ENCODE measurements at regions not wholly inside any gene's neighbourhood (a gene's known extent, or its start where the extent isn't known, plus 50 kb on each side); places are given as distances from the start of the nearest gene placed in this dataset.

- no peak for TF ChIP-seq ZNF274 (IDR thresholded peaks at IDR 0.05; ENCODE audit: low read depth, low read length)
- H3K4me3 ChIP-seq (ENCODE audit: low read length) = no peak overlapping the region
Observed at GRCh38 chr9:29826421-29826820, 2253.1 kb upstream of the C9orf72 start.

- no peak overlapping the region for H3K4me3 ChIP-seq (ENCODE audit: low read length)
- TF ChIP-seq ZNF274 (IDR thresholded peaks at IDR 0.05; ENCODE audit: low read depth, low read length) = no peak
Observed at GRCh38 chr9:29830821-29831220, 2257.5 kb upstream of the C9orf72 start.

GRCh38 chr9:29838491-29839020 lies 2265.3 kb upstream of the C9orf72 start:
- TF ChIP-seq ZNF274 (IDR thresholded peaks at IDR 0.05; ENCODE audit: low read depth, low read length) = no peak
- H3K4me3 ChIP-seq (ENCODE audit: low read length) = no peak overlapping the region

GRCh38 chr9:29844251-29844650 lies 2271.0 kb upstream of the C9orf72 start:
- TF ChIP-seq ZNF274 (IDR thresholded peaks at IDR 0.05; ENCODE audit: low read depth, low read length) = no peak
- no peak overlapping the region for H3K4me3 ChIP-seq (ENCODE audit: low read length)

GRCh38 chr9:29850664-29851063 lies 2277.4 kb upstream of the C9orf72 start:
- H3K4me3 ChIP-seq (ENCODE audit: low read length) = no peak overlapping the region
- TF ChIP-seq ZNF274 (IDR thresholded peaks at IDR 0.05; ENCODE audit: low read depth, low read length) = no peak

GRCh38 chr9:29861803-29862202 lies 2288.5 kb upstream of the C9orf72 start:
- TF ChIP-seq ZNF274 (IDR thresholded peaks at IDR 0.05; ENCODE audit: low read depth, low read length) = no peak
- no peak overlapping the region for H3K4me3 ChIP-seq (ENCODE audit: low read length)

GRCh38 chr9:29865764-29866313 lies 2292.6 kb upstream of the C9orf72 start:
- TF ChIP-seq ZNF274 (IDR thresholded peaks at IDR 0.05; ENCODE audit: low read depth, low read length) = no peak
- H3K4me3 ChIP-seq (ENCODE audit: low read length) = no peak overlapping the region

GRCh38 chr9:29866556-29866955 lies 2293.3 kb upstream of the C9orf72 start:
- no peak overlapping the region for H3K4me3 ChIP-seq (ENCODE audit: low read length)
- no peak for TF ChIP-seq ZNF274 (IDR thresholded peaks at IDR 0.05; ENCODE audit: low read depth, low read length)

- TF ChIP-seq ZNF274 (IDR thresholded peaks at IDR 0.05; ENCODE audit: low read depth, low read length) = no peak
- H3K4me3 ChIP-seq (ENCODE audit: low read length) = no peak overlapping the region
Observed at GRCh38 chr9:29873579-29873978, 2300.3 kb upstream of the C9orf72 start.

- no peak overlapping the region for H3K4me3 ChIP-seq (ENCODE audit: low read length)
- TF ChIP-seq ZNF274 (IDR thresholded peaks at IDR 0.05; ENCODE audit: low read depth, low read length) = no peak
Observed at GRCh38 chr9:29875547-29875946, 2302.3 kb upstream of the C9orf72 start.

- no peak for TF ChIP-seq ZNF274 (IDR thresholded peaks at IDR 0.05; ENCODE audit: low read depth, low read length)
- H3K4me3 ChIP-seq (ENCODE audit: low read length) = no peak overlapping the region
Observed at GRCh38 chr9:29882767-29883166, 2309.5 kb upstream of the C9orf72 start.

GRCh38 chr9:29906065-29906464 lies 2332.8 kb upstream of the C9orf72 start:
- no peak for TF ChIP-seq ZNF274 (IDR thresholded peaks at IDR 0.05; ENCODE audit: low read depth, low read length)
- no peak overlapping the region for H3K4me3 ChIP-seq (ENCODE audit: low read length)

- TF ChIP-seq ZNF274 (IDR thresholded peaks at IDR 0.05; ENCODE audit: low read depth, low read length) = no peak
- H3K4me3 ChIP-seq (ENCODE audit: low read length) = no peak overlapping the region
Observed at GRCh38 chr9:29928072-29928471, 2354.8 kb upstream of the C9orf72 start.

GRCh38 chr9:29939559-29939958 lies 2366.3 kb upstream of the C9orf72 start:
- H3K4me3 ChIP-seq (ENCODE audit: low read length) = no peak overlapping the region

GRCh38 chr9:29945012-29945411 lies 2371.7 kb upstream of the C9orf72 start:
- no peak overlapping the region for H3K4me3 ChIP-seq (ENCODE audit: low read length)
- TF ChIP-seq ZNF274 (IDR thresholded peaks at IDR 0.05; ENCODE audit: low read depth, low read length) = no peak

More at GRCh38 chr9:29939559-29939958, 2366.3 kb upstream of the C9orf72 start:
- no peak for TF ChIP-seq ZNF274 (IDR thresholded peaks at IDR 0.05; ENCODE audit: low read depth, low read length)

GRCh38 chr9:29958469-29958868 lies 2385.2 kb upstream of the C9orf72 start:
- H3K4me3 ChIP-seq (ENCODE audit: low read length) = no peak overlapping the region
- no peak for TF ChIP-seq ZNF274 (IDR thresholded peaks at IDR 0.05; ENCODE audit: low read depth, low read length)

All from GM08714 (cell line).